HCT116 (cell line): ENCODE measurements at regions not wholly inside any gene's neighbourhood (a gene's known extent, or its start where the extent isn't known, plus 50 kb on each side); places are given as distances from the start of the nearest gene placed in this dataset.

Source experiments
- CBX3 ChIP-seq: IDR thresholded peaks from 2 replicates; pipeline ENCODE4 v1.6.1; 2012; ENCODE audit warnings: low read depth
- CTCF ChIP-seq, 3 experiments: fragments of 200-600 bp in 1 of 3; sonication (generic) in 1 of 3; IDR thresholded peaks in 2 of 3; conservative IDR thresholded peaks in 1 of 3; 2 replicates each; pipeline ENCODE4 v1.5.1; 2012 to 2017; ENCODE audit warnings: low read depth in 2 of 3, low read length in 2 of 3, antibody characterized with exemption in 1 of 3, borderline replicate concordance in 1 of 3, control low read depth in 1 of 3, mild to moderate bottlenecking in 1 of 3, mixed read lengths in 1 of 3, mixed run types in 1 of 3, moderate library complexity in 1 of 3; ENCODE audit not compliant: insufficient read depth in 1 of 3
- POLR2AphosphoS5 ChIP-seq: IDR thresholded peaks from 2 replicates; pipeline ENCODE4 v1.6.1; 2011; ENCODE audit warnings: mild to moderate bottlenecking, low read depth, low read length, moderate library complexity

- TF ChIP-seq CBX3, result no peak
- no peak for TF ChIP-seq CTCF (IDR thresholded peaks at IDR 0.05 in 2 of 3, conservative IDR thresholded peaks at IDR 0.05 in 1 of 3; ENCODE audit: borderline replicate concordance in 1 of 3, insufficient read depth in 1 of 3, low read depth in 2 of 3, low read length in 2 of 3)
- no peak for TF ChIP-seq POLR2AphosphoS5
These were observed 295.4 kb downstream of the FSCB start for GRCh38 chr14:44211718-44212117.
